ENCODE measurements at regions not wholly inside any gene's neighbourhood (a gene's known extent, or its start where the extent isn't known, plus 50 kb on each side); places are given as distances from the start of the nearest gene placed in this dataset.

- TF ChIP-seq, protein P1, sequence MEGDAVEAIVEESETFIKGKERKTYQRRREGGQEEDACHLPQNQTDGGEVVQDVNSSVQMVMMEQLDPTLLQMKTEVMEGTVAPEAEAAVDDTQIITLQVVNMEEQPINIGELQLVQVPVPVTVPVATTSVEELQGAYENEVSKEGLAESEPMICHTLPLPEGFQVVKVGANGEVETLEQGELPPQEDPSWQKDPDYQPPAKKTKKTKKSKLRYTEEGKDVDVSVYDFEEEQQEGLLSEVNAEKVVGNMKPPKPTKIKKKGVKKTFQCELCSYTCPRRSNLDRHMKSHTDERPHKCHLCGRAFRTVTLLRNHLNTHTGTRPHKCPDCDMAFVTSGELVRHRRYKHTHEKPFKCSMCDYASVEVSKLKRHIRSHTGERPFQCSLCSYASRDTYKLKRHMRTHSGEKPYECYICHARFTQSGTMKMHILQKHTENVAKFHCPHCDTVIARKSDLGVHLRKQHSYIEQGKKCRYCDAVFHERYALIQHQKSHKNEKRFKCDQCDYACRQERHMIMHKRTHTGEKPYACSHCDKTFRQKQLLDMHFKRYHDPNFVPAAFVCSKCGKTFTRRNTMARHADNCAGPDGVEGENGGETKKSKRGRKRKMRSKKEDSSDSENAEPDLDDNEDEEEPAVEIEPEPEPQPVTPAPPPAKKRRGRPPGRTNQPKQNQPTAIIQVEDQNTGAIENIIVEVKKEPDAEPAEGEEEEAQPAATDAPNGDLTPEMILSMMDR (IDR thresholded peaks at IDR 0.05) = no peak
- no peak for TF ChIP-seq POLR2A (IDR thresholded peaks at IDR 0.05)
These were observed 267.7 kb downstream of the PRL start for GRCh38 chr6:22029171-22029570.

Data from adrenal gland (tissue), 5 donors.